ENCODE measurements at regions not wholly inside any gene's neighbourhood (a gene's known extent, or its start where the extent isn't known, plus 50 kb on each side); places are given as distances from the start of the nearest gene placed in this dataset.
"Not testable (repeated sequence)": the region's sequence is repeated elsewhere in the genome, so short reads cannot be mapped to it uniquely, and the experiment has no call there.

DNA sequence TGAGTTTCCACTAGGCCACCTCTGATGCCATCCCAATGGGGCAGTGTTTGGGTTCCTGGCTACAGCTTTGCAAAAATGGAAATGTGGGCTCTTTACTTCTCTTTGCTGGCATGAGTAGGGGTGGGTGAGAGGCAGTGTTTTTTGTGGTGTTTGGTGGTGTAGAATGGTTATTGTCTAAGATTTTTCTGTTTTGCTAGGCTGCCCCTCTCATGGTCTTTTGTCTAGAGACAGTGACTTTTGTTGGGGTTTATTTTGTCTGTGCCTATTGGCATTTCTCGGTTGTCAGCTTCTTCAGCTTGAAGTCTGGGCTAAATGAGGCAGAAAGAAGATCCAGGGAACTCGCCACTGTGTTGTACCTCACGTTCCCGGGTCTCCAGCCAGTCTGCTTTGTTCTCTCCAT lies 112.1 kb downstream of the CENPF start:
- DNase-seq: no peak

DNA sequence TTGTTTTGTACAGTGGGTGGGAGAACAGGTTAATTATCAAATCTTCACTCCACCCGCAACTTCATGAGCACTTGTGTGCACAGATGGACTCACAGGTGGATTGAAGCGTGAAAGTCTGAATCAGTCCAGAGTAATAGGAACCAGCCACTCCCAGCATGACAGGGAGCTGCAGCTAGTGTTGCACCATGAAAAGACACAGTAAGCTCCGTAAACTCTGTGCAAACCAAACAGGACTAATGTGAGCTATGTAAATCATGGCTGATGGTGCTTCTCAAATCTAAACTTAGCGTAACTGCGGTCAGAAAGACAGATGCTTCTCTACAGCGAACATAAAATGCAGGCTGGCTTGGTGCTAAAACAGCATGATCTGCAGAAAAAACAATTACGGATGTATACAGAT lies 114.4 kb downstream of the CENPF start:
- no peak for DNase-seq

DNA sequence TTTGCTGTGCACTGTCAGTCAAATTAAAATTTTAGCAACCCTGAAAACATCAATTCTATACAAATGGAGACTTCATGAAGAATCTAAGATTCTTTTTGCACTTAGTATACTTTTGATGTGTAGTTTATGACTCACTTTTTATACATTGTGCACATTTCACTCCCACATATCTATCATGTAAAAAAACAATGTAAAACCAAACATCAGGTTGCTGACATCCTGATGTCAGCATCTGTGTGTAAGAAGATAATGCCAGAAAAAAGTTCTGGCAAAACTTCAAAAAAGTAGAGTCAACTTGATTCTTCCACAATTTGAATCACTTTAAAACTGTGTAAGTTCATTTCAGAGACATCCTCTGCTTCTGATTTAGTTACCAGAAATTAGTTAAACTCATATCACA lies 115.7 kb downstream of the CENPF start:
- no peak for DNase-seq

DNA sequence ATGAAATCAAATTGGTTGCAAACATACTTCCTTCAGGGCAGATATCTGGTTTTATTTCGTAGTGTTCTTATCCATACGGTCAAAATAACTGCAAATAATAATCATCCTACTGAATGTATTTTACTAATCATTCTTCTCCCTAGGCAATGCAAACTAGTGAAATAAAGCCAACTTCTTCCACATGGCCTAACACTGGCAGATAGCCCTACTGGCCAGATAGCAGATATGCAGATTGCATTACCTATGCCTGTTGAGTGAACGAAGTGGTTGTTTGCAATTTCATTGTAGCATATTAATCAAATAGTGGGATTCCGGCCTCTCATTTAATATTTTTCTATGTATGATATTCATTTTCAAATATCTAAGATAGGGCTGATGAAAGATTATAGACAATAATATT lies 116.2 kb downstream of the CENPF start:
- DNase-seq: no peak

DNA sequence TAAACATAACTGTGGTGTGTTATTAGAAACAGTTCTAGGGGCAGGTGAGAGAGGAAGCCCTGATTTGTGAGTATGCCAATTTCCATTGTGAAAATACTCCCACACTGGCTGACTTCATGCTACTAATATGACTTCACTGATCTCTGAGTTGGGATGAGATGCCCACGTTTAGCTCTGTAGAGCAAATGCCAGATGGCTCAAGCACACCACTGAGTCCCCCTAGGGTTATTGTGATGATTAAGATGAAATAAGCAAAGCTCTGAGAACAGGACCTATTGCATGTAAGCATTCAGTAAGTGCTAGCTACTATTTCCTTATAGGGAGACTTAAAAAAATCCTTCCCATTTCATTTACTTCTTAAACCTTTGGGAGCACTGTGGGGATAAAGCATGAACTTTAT lies 117.6 kb downstream of the CENPF start:
- no peak for DNase-seq

DNA sequence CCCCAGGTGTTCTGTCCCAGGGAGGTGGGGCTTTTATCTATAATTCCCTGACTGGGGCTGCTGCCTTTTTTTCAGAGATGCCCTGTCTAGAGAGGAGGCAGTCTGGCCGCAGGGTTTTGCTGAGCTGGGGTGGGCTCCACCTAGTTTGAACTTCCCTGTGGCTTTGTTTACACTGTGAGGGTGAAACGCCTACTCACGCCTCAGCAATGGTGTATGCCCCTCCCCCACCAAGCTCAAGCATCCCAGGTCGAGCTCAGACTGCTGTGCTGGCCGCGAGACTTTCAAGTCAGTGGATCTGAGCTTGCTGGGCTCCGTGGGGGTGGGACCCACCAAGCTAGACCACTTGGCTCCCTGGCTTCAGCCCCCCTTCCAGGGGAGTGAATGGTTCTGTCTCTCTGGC lies 124.3 kb downstream of the CENPF start:
- DNase-seq: no peak

DNA sequence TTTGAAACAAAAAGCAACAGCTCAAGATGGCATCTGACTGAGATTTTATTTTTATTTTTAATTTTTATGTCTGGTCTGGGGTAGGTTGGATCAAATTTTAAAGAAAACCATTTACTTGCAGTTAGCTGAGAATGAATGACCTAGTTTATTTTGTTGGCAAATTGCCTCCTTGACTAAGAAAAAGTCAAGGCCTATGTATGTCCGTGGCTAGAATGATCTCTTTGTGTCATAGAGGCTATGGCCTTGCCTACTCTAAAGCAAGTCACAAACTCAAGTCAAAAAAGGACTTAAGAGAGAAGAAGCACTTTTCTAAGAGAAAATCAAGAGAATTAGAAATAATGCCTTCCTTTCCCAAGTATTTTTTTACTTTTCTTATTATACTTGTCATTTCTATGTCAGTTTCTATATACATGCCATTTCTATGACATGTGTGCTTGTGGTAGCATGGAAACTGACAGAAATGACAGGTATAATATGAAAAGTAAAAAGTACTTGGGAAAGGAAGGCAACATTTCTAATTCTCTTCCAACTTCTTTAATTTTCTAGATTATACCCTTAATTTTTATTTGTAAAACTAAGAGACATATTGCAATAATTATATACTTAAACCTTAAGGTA lies 136.7 kb downstream of the CENPF start:
- no peak for DNase-seq

DNA sequence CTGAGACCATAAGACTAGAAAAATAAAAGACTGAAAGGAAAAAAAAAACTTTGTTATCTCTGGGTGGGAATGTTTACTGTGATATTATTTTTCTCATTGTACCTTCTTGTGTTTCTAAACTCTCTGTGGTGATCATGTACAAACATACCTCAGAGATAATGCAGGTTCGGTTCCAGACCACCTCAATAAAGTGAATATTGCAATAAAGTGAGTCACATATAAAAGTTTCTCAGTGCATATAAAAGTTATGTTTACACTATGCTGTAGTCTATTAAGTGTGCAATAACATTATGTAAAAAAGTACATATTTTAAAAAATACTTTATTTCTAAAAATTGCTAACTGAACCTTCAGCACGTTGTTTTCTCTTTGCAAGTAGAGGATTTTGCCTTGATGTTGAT lies 137.5 kb downstream of the CENPF start:
- DNase-seq: no peak

DNA sequence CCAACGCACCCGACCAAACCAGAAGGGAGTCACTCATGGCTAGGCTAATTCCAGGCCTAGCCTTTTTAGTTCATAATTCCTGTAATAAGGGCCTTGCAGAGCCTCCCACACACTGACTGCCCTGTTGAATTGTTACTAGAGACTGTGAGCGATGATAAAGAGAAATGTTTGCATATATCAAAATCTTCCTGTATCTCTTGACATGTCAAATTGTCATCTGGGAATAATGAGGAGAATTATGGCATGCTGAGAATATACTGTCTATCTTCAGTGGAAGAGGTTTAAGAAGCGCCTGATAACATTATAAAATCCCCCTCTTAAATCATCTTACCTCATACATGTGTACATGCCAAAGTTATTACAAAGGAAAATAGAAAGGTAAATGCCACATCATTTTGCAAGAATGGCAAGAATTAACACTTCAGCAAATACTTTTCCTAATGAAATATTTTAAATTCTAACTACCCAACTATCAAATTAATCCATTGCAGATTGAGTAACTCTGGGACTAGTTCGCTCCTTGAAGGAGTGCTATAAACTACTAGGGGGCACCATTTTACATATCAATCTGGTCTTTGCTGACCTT lies 144.1 kb downstream of the CENPF start:
- DNase-seq: no peak

DNA sequence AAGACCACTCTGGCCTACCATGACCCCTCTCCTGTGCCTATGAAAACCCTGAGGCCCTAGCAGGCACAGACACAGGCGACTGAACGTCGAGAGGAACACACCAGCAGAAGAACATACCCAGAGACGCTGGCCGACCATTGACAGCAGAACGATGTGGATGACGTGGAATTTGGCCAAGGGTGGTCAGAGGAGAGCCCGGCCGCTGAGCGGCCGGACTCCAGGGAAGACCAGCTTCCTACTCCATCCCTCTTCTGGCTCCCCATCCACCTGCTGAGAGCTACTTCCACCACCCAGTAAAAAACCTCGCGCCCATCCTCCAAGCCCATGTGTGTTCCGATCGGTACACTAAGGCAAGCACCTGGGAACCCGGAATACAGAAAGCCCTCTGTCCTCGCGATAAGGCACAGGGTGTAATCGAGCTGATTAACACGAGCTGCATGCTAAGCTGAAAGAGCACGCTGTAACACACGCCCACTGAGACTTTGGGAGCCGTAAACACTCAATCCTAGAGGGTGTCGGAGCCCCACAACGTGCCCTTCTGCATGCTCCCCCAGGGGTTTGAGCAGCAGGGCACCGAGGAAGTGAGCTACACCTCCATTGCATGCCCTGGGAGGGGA lies 150.3 kb downstream of the CENPF start:
- DNase-seq: no peak

DNA sequence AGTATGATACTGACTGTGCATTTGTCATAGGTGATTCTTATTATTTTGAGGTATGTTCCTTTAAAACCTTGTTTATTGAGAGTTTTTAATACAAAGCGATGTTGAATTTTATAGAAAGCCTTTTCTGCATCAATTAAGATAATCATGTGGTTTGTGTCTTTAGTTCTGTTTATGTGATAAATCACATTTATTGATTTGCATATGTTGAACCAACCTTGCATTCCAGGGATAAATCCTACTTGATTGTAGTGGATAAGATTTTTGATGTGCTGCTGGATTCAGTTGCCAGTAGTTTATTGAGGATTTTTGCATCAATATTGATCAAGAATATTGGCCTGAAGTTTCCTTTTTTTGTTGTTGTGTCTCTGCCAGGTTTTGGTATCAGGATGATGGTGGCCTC lies 158.0 kb downstream of the CENPF start:
- no peak for DNase-seq

DNA sequence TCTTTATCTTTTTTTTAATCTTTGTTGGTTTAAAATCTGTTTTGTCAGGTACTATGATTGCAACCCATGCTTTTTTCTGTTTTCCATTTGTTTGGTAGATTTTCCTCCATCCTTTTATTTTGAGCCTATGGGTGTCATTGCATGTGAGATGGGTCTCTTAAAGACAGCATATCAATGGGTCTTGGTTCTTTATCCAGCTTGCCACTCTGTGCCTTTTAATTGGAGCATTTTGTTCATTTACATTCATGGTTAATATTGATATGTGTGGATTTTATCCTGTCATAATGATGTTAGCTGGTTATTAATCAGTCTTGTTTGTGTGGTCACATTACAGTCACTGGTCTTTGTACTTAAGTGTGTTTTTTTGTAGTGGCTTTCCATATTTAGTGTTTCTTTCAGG lies 159.9 kb downstream of the CENPF start:
- DNase-seq: no peak

DNA sequence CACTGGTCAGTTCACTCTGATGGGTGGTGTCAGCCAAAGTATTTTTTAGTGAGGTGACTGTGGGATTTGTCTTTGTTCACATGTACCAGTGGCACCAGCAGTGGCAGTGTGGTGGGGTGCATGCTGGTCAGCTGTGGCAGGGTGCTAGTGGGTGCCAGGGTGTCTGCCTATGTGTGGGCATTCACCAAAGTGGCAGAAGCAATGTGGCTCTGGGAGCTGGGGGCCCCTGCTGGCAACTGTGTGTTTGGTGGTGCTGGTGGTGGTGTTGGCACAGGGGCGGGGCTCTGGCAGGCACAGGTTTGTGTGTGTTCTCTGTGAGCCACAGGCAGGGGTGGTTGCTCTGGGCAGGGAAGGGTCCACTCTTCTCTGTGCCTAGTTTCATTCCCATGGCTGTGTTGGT lies 161.5 kb downstream of the CENPF start:
- no peak for DNase-seq

DNA sequence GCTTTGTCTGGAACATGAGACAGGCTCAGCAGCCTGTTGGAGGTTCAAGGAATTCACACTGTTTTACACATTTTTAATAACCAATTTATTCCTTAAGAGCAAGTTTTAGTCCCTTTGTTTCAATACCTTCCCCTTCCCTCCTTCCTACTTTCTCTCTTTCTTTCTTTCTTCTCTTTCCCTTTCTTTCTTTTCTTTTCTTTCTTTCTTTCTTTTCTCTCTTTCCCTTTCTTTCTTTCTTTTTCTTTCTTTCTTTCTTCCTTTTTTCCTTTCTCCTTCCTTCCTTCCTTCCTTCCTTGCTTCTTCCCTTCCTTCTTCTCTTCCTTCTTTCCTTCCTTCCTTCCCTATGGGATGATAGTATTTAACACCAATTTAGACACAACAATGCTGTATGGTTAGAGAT lies 164.2 kb downstream of the CENPF start:
- DNase-seq: no peak

DNA sequence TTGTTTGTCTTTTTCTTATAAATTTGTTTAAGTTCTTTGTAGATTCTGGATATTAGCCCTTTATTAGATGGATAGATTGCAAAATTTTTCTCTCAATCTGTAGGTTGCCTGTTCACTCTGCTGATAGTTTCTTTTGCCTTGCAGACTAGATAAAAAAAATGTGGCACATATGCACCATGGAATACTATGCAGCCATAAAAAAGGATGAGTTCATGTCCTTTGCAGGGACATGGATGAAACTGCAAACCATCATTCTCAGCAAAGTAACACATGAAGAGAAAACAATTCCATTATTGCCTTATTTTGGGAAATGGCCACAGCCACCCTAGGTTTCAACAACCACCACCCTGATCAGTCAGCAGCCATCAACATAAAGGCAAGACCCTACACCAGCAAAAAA lies 166.7 kb downstream of the CENPF start:
- not testable (repeated sequence) for DNase-seq

DNA sequence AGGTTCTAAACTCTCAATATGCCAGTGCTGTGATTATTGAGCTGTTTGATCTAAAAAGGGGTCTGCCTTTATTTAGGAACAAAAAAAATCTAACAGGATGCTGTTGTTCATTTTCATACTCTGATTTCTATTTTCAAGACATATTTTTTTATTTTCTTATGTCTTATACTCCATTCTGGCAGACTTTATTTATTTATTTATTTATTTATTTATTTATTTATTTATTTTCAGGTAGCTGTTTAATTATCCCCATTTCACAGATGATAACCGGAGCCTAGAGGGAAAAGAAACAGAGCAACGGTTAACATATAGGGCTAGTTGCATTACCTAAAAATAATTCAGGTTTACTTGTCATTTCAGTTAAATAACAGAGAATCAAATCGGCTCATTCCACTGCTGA lies 174.4 kb downstream of the CENPF start:
- DNase-seq: no peak

DNA sequence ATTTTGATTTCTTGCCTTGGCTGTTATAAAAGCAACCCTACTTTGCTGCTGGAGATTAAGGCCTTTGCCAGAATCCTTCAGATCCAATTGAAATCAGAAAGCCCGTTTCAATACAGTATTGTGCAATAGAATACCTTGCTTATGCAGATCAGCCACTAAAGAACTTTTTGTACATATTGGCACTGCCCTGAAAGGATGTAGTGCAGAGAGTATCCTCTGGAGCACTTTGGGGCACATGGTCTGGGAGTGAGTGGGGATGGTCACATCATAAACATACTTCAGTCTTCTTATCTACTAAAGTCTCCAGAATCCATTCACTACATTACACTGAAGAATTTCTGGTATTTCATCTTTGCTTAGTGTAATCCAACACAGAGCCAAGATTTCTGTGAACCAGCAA lies 189.0 kb downstream of the CENPF start:
- no peak for DNase-seq

DNA sequence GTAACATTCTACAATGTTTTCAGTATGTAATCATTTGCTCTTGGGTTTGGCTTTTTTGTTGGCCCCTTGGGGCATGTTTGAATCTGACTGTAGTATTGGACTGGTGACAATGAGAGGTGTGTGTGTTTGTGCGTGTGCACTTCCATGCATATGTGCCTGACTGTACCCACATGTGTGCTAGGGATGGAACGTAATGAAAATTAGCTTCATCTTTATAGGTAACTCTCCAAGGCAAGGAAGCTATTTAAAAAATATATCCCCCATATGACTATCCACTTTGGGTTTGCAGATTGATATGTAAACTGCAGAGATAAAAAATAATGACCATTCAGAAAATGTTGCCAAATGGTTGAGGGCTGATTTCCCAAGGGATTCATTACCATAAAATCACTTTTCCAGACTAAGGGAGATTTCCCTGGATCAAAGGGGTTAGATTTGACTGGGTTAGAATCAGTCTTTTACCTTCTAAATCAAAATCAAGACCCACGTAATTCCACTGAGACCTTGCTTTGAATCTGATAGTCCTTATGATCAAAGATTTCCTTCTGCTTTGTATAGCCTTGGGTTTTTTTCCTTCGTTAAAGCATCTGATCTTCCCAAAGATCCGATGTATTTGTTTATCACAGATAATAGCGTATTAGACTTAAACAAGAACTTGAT lies 189.7 kb downstream of the CENPF start:
- no peak for DNase-seq

DNA sequence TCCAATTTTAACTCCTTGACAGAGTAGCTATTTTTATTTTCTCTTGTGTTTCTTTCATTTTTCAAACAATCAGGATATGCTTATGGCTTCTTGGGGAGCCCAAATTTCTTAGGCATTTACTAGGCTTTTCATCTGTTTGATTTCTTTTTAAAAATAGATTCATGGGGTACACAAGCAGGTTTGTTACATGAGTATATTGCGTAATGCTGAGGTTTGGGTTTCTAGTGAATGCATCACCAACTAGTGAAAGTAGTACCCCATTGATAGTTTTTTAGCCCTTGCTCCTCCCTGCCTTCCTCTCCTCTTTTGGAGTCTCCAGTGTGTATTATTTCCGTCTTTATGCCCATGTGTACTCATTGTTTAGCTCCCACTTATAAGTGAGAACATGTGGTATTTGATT lies 190.7 kb downstream of the CENPF start:
- no peak for DNase-seq

DNA sequence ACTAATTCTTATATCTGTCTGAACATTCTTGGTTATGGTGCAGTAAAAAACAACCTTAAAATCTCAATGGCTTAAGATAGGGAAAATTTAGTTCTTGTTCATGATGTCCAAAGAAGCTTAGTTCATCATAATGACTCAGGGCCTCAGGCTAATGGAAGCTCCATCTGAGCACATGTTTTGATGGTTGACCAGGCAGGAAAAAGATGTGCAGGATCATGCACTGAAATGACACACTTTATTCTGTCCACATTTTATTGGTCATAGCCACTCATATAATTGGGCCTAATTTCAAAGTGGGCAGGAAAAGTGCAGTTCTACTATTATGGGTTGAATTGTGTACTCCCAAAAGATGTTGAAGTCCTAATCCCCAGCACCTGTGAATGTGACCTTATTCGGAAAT lies 198.2 kb downstream of the CENPF start:
- no peak for DNase-seq

DNA sequence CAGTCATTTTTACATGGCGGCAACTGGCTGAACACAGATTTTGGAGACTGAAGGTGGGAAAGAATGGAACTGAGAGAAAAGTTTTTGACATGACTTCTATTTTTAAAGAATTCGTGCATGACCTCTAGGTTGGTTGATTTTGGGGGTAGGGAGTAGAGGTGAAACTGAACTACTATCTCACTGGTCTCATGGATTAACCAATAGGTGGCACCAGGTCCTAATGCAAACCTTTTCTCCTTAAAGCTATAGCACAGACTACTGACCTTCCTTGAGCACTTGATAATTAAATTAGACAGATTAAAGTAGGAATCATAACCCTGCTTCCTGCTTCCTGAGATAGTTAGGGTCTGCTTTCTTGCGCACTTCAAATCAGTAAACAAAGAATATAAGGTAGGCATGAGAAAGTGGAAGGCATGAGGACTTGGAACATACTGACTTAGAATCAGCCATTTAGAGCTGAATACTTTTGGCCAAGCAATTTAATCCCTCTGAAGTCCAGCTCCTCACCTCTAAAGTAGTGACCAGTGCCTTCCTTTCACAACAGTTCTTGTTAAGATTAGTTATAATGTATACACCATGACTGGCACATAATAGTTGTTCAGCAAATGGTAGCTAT lies 206.0 kb downstream of the CENPF start:
- no peak for DNase-seq

DNA sequence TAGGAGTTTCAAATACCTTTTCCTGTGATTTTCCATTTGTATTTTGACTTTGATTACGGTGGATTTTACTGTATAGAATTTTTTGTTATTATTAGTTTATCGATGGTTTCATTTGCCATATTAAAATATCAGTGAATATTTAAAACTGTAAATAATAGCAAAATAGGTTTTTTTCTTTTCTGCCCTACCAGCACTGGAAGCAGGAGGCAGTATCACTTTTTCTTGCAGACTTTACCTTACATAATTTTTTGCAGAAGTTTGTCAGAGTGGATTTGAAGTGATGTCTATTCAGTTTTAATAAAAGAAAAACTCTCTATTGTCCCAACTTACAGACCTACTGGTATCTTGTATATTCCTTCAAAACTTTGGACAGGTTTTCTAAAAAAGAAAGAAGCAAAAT lies 213.6 kb downstream of the CENPF start:
- DNase-seq: no peak

DNA sequence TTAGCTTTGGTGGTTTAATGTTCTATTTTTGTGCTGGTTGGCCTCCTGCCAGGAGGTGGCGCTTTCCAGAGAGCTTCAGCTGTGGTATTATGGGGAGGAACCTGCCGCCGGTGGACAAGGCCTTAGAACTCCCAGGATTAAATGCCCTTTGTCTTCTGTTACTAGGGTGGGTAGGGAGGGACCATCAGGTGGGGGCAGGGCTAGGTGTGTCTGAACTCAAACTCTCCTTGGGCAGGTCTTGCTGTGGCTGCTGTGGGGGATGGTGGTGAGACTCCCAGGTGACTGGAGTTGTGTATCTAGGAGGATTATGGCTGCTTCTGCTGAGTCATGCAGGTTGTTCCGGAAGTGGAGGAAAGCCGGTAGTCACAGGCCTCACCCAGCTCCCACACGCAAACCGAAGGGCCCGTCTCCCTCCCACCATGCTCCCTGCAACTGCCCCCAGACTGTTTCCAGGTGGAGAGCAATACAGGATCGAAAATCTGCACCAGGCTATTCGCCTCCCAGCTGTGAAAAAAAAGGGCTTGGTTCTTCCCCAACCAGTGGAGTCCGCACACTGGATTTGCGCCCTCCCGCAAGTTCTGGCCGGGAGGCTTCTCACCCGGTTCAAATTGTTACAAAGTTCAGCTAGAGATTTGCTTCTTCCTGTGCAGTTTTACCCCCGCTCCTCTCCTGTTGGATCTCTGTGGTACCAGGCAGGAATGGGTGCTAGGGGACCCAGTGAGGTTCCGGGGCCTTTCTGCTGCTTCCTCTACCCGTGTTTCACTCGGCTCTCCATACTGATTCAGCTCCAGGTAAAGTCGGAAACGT lies 220.5 kb downstream of the CENPF start:
- peak; percentile 8 for DNase-seq
